HFFc6 (cell line): ENCODE measurements at regions not wholly inside any gene's neighbourhood (a gene's known extent, or its start where the extent isn't known, plus 50 kb on each side); places are given as distances from the start of the nearest gene placed in this dataset.
"Not testable (repeated sequence)": the region's sequence is repeated elsewhere in the genome, so short reads cannot be mapped to it uniquely, and the experiment has no call there.

Source experiments
- DNase-seq: peaks from one replicate; pipeline ENCODE4 v3.0.0-alpha.2; 2018
- H3K27ac Mint-ChIP-seq: 2 replicates; pipeline ENCODE4 v1.8.0; 2020; ENCODE audit warnings: mild to moderate bottlenecking, mixed read lengths
- H3K27me3 Mint-ChIP-seq: 2 replicates; pipeline ENCODE4 v1.8.0; 2021; ENCODE audit warnings: mild to moderate bottlenecking, moderate library complexity, mixed read lengths; ENCODE audit not compliant: insufficient read depth
- H3K36me3 Mint-ChIP-seq: 2 replicates; pipeline ENCODE4 v1.8.0; 2021; ENCODE audit warnings: low read depth, mixed read lengths
- H3K4me1 Mint-ChIP-seq: 2 replicates; pipeline ENCODE4 v1.8.0; 2020; ENCODE audit warnings: low read depth, mixed read lengths
- H3K4me3 Mint-ChIP-seq: 2 replicates; pipeline ENCODE4 v1.8.0; 2020; ENCODE audit warnings: mild to moderate bottlenecking, moderate library complexity, mixed read lengths
- H3K9me3 Mint-ChIP-seq: 2 replicates; pipeline ENCODE4 v1.8.0; 2020; ENCODE audit warnings: mild to moderate bottlenecking, mixed read lengths
- CTCF ChIP-seq: fragments of 200-600 bp; sonication (generic); IDR thresholded peaks from 2 replicates; pipeline ENCODE4 v1.5.0; 2021; ENCODE audit warnings: antibody characterized with exemption, mild to moderate bottlenecking

GRCh38 chr15:20282491-20282943 lies 259.1 kb downstream of the GOLGA6L6 start:
- H3K4me3 Mint-ChIP-seq, H3K36me3 Mint-ChIP-seq, H3K27me3 Mint-ChIP-seq, H3K9me3 Mint-ChIP-seq, DNase-seq, H3K4me1 Mint-ChIP-seq, H3K27ac Mint-ChIP-seq: not testable (repeated sequence)

GRCh38 chr15:20281567-20282275 lies 259.9 kb downstream of the GOLGA6L6 start:
- not testable (repeated sequence) for H3K4me1 Mint-ChIP-seq, H3K27me3 Mint-ChIP-seq, H3K27ac Mint-ChIP-seq, H3K36me3 Mint-ChIP-seq, H3K4me3 Mint-ChIP-seq, DNase-seq, H3K9me3 Mint-ChIP-seq

GRCh38 chr15:20280933-20281463 lies 260.6 kb downstream of the GOLGA6L6 start:
- no peak overlapping the region for H3K4me3 Mint-ChIP-seq
- H3K27ac Mint-ChIP-seq = no peak overlapping the region
- H3K9me3 Mint-ChIP-seq = no peaks in the 10 kb centered on the region

GRCh38 chr15:20280141-20280932 lies 261.3 kb downstream of the GOLGA6L6 start:
- H3K4me1 Mint-ChIP-seq, DNase-seq, H3K4me3 Mint-ChIP-seq, H3K27me3 Mint-ChIP-seq, H3K9me3 Mint-ChIP-seq, H3K27ac Mint-ChIP-seq, H3K36me3 Mint-ChIP-seq: not testable (repeated sequence)

More at GRCh38 chr15:20280933-20281463, 260.6 kb downstream of the GOLGA6L6 start:
- no peaks in the 10 kb centered on the region for H3K4me1 Mint-ChIP-seq
- no peaks in the 10 kb centered on the region for H3K36me3 Mint-ChIP-seq
- no peak for DNase-seq
- no peak for TF ChIP-seq CTCF
- no peaks in the 10 kb centered on the region for H3K27me3 Mint-ChIP-seq

- not testable (repeated sequence) for DNase-seq, H3K4me3 Mint-ChIP-seq, H3K9me3 Mint-ChIP-seq, H3K27ac Mint-ChIP-seq, H3K4me1 Mint-ChIP-seq, H3K27me3 Mint-ChIP-seq, H3K36me3 Mint-ChIP-seq
These were observed 262.5 kb downstream of the GOLGA6L6 start for GRCh38 chr15:20279056-20279455.

- H3K4me1 Mint-ChIP-seq, H3K36me3 Mint-ChIP-seq, H3K27ac Mint-ChIP-seq, H3K4me3 Mint-ChIP-seq, H3K9me3 Mint-ChIP-seq, DNase-seq, H3K27me3 Mint-ChIP-seq: not testable (repeated sequence)
These were observed 263.2 kb downstream of the GOLGA6L6 start for GRCh38 chr15:20278376-20278775.

GRCh38 chr15:20277451-20277850 lies 264.1 kb downstream of the GOLGA6L6 start:
- H3K27ac Mint-ChIP-seq = not testable (repeated sequence)

GRCh38 chr15:20276312-20277114 lies 265.1 kb downstream of the GOLGA6L6 start:
- not testable (repeated sequence) for DNase-seq, H3K9me3 Mint-ChIP-seq, H3K4me1 Mint-ChIP-seq, H3K4me3 Mint-ChIP-seq, H3K27me3 Mint-ChIP-seq, H3K27ac Mint-ChIP-seq, H3K36me3 Mint-ChIP-seq

More at GRCh38 chr15:20277451-20277850, 264.1 kb downstream of the GOLGA6L6 start:
- H3K27me3 Mint-ChIP-seq, H3K4me3 Mint-ChIP-seq, H3K9me3 Mint-ChIP-seq, H3K36me3 Mint-ChIP-seq, DNase-seq, H3K4me1 Mint-ChIP-seq: not testable (repeated sequence)

- H3K36me3 Mint-ChIP-seq, H3K4me3 Mint-ChIP-seq, H3K4me1 Mint-ChIP-seq, H3K9me3 Mint-ChIP-seq, H3K27me3 Mint-ChIP-seq, H3K27ac Mint-ChIP-seq, DNase-seq: not testable (repeated sequence)
These were observed 266.1 kb downstream of the GOLGA6L6 start for GRCh38 chr15:20275373-20275967.
